H9 (cell line): ENCODE measurements at regions not wholly inside any gene's neighbourhood (a gene's known extent, or its start where the extent isn't known, plus 50 kb on each side); places are given as distances from the start of the nearest gene placed in this dataset.

Experiments
- DNase-seq: peaks from one replicate; pipeline ENCODE4 v3.0.0-alpha.2; 2017
- H2AFZ ChIP-seq: one replicate; pipeline ENCODE4 v1.6.1; 2013; ENCODE audit warnings: mild to moderate bottlenecking, low read length, control low read depth, moderate library complexity
- H2AK5ac ChIP-seq: 2 replicates; pipeline ENCODE4 v1.6.1; 2013; ENCODE audit warnings: low read length, control low read depth, mixed read lengths; ENCODE audit not compliant: insufficient read length
- H2BK120ac ChIP-seq: one replicate; pipeline ENCODE4 v1.6.1; 2013; ENCODE audit warnings: low read depth, mild to moderate bottlenecking, low read length, control low read depth, inconsistent platforms; ENCODE audit not compliant: poor library complexity, severe bottlenecking
- H2BK12ac ChIP-seq: 2 replicates; pipeline ENCODE4 v1.6.1; 2013; ENCODE audit warnings: low read length, control low read depth, mixed read lengths, low read depth; ENCODE audit not compliant: insufficient read length
- H2BK15ac ChIP-seq: 2 replicates; pipeline ENCODE4 v1.6.1; 2013; ENCODE audit warnings: low read depth, low read length, control low read depth
- H2BK20ac ChIP-seq: one replicate; pipeline ENCODE4 v1.6.1; 2013; ENCODE audit warnings: low read depth, mild to moderate bottlenecking, low read length, control low read depth, inconsistent platforms; ENCODE audit not compliant: poor library complexity, severe bottlenecking
- H2BK5ac ChIP-seq: 2 replicates; pipeline ENCODE4 v1.6.1; 2013; ENCODE audit warnings: low read length, control low read depth, mixed read lengths; ENCODE audit not compliant: insufficient read length
- H3K14ac ChIP-seq: 2 replicates; pipeline ENCODE4 v1.6.1; 2013; ENCODE audit warnings: low read length, control low read depth; ENCODE audit not compliant: insufficient read depth
- H3K18ac ChIP-seq: 2 replicates; pipeline ENCODE4 v1.6.1; 2013; ENCODE audit warnings: low read depth, mild to moderate bottlenecking, mixed read lengths, low read length, control low read depth; ENCODE audit not compliant: insufficient read length
- H3K23ac ChIP-seq: 2 replicates; pipeline ENCODE4 v1.6.1; 2013; ENCODE audit warnings: low read length, control low read depth, mixed read lengths, low read depth; ENCODE audit not compliant: insufficient read length
- H3K23me2 ChIP-seq: 2 replicates; pipeline ENCODE4 v1.6.1; 2013; ENCODE audit warnings: low read depth, mild to moderate bottlenecking, mixed read lengths, low read length, control low read depth; ENCODE audit not compliant: insufficient read length, poor library complexity, severe bottlenecking
- H3K27ac ChIP-seq: 2 replicates; pipeline ENCODE4 v1.5.1; 2013; ENCODE audit warnings: low read length, control low read depth, mixed read lengths, low read depth; ENCODE audit not compliant: insufficient read length
- H3K27me3 ChIP-seq: 2 replicates; pipeline ENCODE4 v1.6.1; 2013; ENCODE audit warnings: low read length, control low read depth, inconsistent platforms; ENCODE audit not compliant: insufficient read depth
- H3K4ac ChIP-seq: 2 replicates; pipeline ENCODE4 v1.6.1; 2013; ENCODE audit warnings: low read depth, mild to moderate bottlenecking, control low read depth, inconsistent platforms, low read length, moderate library complexity
- H3K4me1 ChIP-seq: 2 replicates; pipeline ENCODE4 v1.6.1; 2013; ENCODE audit warnings: low read length, control low read depth, inconsistent platforms; ENCODE audit not compliant: insufficient read depth
- H3K4me2 ChIP-seq: 2 replicates; pipeline ENCODE4 v1.6.1; 2013; ENCODE audit warnings: low read length, control low read depth, mixed read lengths; ENCODE audit not compliant: insufficient read length, insufficient read depth
- H3K56ac ChIP-seq: 2 replicates; pipeline ENCODE4 v1.6.1; 2013; ENCODE audit warnings: low read depth, mild to moderate bottlenecking, mixed read lengths, low read length, control low read depth; ENCODE audit not compliant: insufficient read length
- H3K79me1 ChIP-seq: 2 replicates; pipeline ENCODE4 v1.6.1; 2013; ENCODE audit warnings: low read depth, mild to moderate bottlenecking, moderate library complexity, low read length, control low read depth, inconsistent platforms; ENCODE audit not compliant: insufficient read depth, poor library complexity, severe bottlenecking
- H3K79me2 ChIP-seq: 2 replicates; pipeline ENCODE4 v1.6.1; 2013; ENCODE audit warnings: low read length, control low read depth, inconsistent platforms; ENCODE audit not compliant: insufficient read depth
- H3K9ac ChIP-seq: 2 replicates; pipeline ENCODE4 v1.6.1; 2013; ENCODE audit warnings: low read length, control low read depth, mixed read lengths; ENCODE audit not compliant: insufficient read length; ENCODE audit errors: extremely low read depth
- H3K9me3 ChIP-seq: one replicate; pipeline ENCODE4 v1.6.1; 2013; ENCODE audit warnings: low read depth, low read length, inconsistent platforms; ENCODE audit not compliant: control insufficient read depth
- H3T11ph ChIP-seq: one replicate; pipeline ENCODE4 v1.6.1; 2013; ENCODE audit warnings: mild to moderate bottlenecking, low read length, control low read depth, inconsistent platforms
- H4K20me1 ChIP-seq: one replicate; pipeline ENCODE4 v1.6.1; 2013; ENCODE audit not compliant: control insufficient read depth, insufficient read length, insufficient read depth
- H4K5ac ChIP-seq: 2 replicates; pipeline ENCODE4 v1.6.1; 2013; ENCODE audit warnings: low read depth, mild to moderate bottlenecking, mixed read lengths, low read length, control low read depth; ENCODE audit not compliant: insufficient read length
- H4K8ac ChIP-seq: replicated peaks from 2 replicates; pipeline ENCODE4 v1.6.1; 2013; ENCODE audit warnings: low read length, control low read depth, mixed read lengths, low read depth; ENCODE audit not compliant: insufficient read length
- H4K91ac ChIP-seq: 2 replicates; pipeline ENCODE4 v1.6.1; 2013; ENCODE audit warnings: low read depth, mild to moderate bottlenecking, moderate library complexity, mixed read lengths, low read length, control low read depth; ENCODE audit not compliant: insufficient read length
- H3K27ac Mint-ChIP-seq, 3 experiments: 2 replicates in 2 of 3; 3 replicates in 1 of 3; pipeline ENCODE4 v1.8.0; 2020 to 2021; ENCODE audit warnings: mixed read lengths in 3 of 3, mild to moderate bottlenecking in 1 of 3, moderate library complexity in 1 of 3
- H3K27me3 Mint-ChIP-seq: 2 replicates; pipeline ENCODE4 v1.8.0; 2021; ENCODE audit warnings: low read depth, mild to moderate bottlenecking, moderate library complexity, mixed read lengths
- H3K36me3 Mint-ChIP-seq, 3 experiments: 2 replicates in 2 of 3; 3 replicates in 1 of 3; pipeline ENCODE4 v1.8.0; 2020 to 2021; ENCODE audit warnings: low read depth in 3 of 3, mixed read lengths in 3 of 3; ENCODE audit not compliant: insufficient read depth in 1 of 3
- H3K4me1 Mint-ChIP-seq, 2 experiments: 2 replicates each; pipeline ENCODE4 v1.8.0; 2020; ENCODE audit warnings: mixed read lengths in 2 of 2
- H3K4me3 Mint-ChIP-seq, 2 experiments: 2 replicates in 1 of 2; 3 replicates in 1 of 2; pipeline ENCODE4 v1.8.0; 2020 to 2021; ENCODE audit warnings: mild to moderate bottlenecking in 2 of 2, mixed read lengths in 2 of 2, moderate library complexity in 1 of 2
- H3K9me3 Mint-ChIP-seq, 2 experiments: 2 replicates in 1 of 2; 3 replicates in 1 of 2; pipeline ENCODE4 v1.8.0; 2020; ENCODE audit warnings: mild to moderate bottlenecking in 2 of 2, mixed read lengths in 2 of 2, moderate library complexity in 1 of 2
- WGBS: extraction: QIAGEN DNeasy Blood & Tissue Kit; methylation state at CpG from one replicate; pipeline ENCODE4 v1.1.7; 2013; ENCODE audit warnings: missing lambda C conversion rate, low lambda C conversion rate, mixed read lengths; ENCODE audit not compliant: insufficient read length; ENCODE audit errors: extremely low coverage; 5-methylcytosine and 5-hydroxymethylcytosine counted together
- TF ChIP-seq, protein P1 (sequence below): fragments of 200-600 bp; sonication (generic); conservative IDR thresholded peaks from 3 replicates; pipeline ENCODE4 v1.8.0; 2021; ENCODE audit warnings: antibody characterized with exemption, mild to moderate bottlenecking

DNA sequence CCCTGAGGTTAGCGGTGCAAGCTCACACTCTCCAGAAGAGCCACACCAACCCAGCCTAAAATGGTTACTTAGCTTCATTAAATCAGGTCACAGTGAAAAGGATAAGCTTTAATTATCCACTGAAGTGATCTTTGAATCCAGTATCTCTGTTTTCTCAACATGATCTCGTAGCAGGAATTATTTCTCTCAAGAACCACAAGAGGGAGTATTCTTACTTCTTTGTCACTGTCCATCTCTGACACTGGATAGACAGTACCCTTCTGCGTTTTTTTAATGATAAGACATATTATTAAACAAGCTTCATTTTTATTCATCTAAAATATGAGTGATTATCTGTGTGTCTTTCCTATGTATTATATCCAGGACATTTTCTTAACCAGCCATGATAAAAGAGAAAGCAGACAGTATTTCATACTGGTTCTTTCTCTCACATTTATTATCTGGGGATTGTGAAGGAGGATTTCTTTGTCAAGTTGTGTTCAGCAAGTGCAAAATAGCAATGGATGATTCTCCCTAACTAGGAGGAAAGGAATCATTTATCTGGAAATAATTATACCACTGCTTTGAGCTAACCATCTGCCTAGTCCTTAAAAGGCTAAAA lies 105.4 kb upstream of the CCDC54 start:
- no peak overlapping the region for H3K14ac ChIP-seq
- Mint-ChIP-seq H3K36me3 (no peaks in the 10 kb centered on the region), H3K9me3 (no peaks in the 10 kb centered on the region), H3K27me3 (no peaks in the 10 kb centered on the region), H3K4me3 (no peak overlapping the region), H3K27ac (peak overlapping the region in 1 of 3 experiments; percentile 50; a peak in 1 of 7 replicates), H3K4me1 (peaks cover 0 to 8% of the 10 kb centered on the region in 2 experiments; a peak in 1 of 4 replicates)
- H4K91ac ChIP-seq = no peak overlapping the region
- H2BK5ac ChIP-seq = no peak overlapping the region
- H4K5ac ChIP-seq = no peak overlapping the region
- H3K27me3 ChIP-seq = no peaks in the 10 kb centered on the region
- H3K23ac ChIP-seq = no peak overlapping the region
- no peaks in the 10 kb centered on the region for H3K79me2 ChIP-seq
- no peak overlapping the region for H3T11ph ChIP-seq
- H3K4me2 ChIP-seq = no peak overlapping the region
- no peak overlapping the region for H2BK15ac ChIP-seq
- no peaks in the 10 kb centered on the region for H3K79me1 ChIP-seq
- H2AK5ac ChIP-seq = no peak overlapping the region
- no peak overlapping the region for H3K9ac ChIP-seq
- H2BK20ac ChIP-seq = no peak overlapping the region
- DNase-seq = no peak
- no peak overlapping the region for H3K18ac ChIP-seq
- no peaks in the 10 kb centered on the region for H3K4me1 ChIP-seq
- no peak overlapping the region for H3K27ac ChIP-seq
- no peak overlapping the region for H2BK120ac ChIP-seq
- no peaks in the 10 kb centered on the region for H4K20me1 ChIP-seq
- peak overlapping the region; percentile 94 for H2AFZ ChIP-seq
- TF ChIP-seq, protein P1, sequence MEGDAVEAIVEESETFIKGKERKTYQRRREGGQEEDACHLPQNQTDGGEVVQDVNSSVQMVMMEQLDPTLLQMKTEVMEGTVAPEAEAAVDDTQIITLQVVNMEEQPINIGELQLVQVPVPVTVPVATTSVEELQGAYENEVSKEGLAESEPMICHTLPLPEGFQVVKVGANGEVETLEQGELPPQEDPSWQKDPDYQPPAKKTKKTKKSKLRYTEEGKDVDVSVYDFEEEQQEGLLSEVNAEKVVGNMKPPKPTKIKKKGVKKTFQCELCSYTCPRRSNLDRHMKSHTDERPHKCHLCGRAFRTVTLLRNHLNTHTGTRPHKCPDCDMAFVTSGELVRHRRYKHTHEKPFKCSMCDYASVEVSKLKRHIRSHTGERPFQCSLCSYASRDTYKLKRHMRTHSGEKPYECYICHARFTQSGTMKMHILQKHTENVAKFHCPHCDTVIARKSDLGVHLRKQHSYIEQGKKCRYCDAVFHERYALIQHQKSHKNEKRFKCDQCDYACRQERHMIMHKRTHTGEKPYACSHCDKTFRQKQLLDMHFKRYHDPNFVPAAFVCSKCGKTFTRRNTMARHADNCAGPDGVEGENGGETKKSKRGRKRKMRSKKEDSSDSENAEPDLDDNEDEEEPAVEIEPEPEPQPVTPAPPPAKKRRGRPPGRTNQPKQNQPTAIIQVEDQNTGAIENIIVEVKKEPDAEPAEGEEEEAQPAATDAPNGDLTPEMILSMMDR = peak; percentile 85
- no peak overlapping the region for H2BK12ac ChIP-seq
- H4K8ac ChIP-seq = no peak overlapping the region
- H3K4ac ChIP-seq = no peak overlapping the region
- no peak overlapping the region for H3K56ac ChIP-seq
- no peaks in the 10 kb centered on the region for H3K9me3 ChIP-seq
- H3K23me2 ChIP-seq = no peaks in the 10 kb centered on the region
- WGBS = no CpG with 5 or more reads among the region's 3 CpGs
